ENCODE measurements at regions not wholly inside any gene's neighbourhood (a gene's known extent, or its start where the extent isn't known, plus 50 kb on each side); places are given as distances from the start of the nearest gene placed in this dataset.

GRCh38 chr12:128131955-128132354 lies 135.0 kb upstream of the TMEM132C start:
- Mint-ChIP-seq H3K27ac (no peak overlapping the region), H3K4me3 (no peak overlapping the region), H3K9me3 (peaks cover 77% of the 10 kb centered on the region), H3K4me1 (no peaks in the 10 kb centered on the region), H3K36me3 (ENCODE audit: low read depth) (peaks cover 52% of the 10 kb centered on the region), H3K27me3 (ENCODE audit: insufficient read depth, low read depth, poor library complexity) (peaks cover 1% of the 10 kb centered on the region)
- H3K36me3 ChIP-seq (ENCODE audit: insufficient read depth): no peaks in the 10 kb centered on the region; the same call in 1 of the 2 replicates
- no peaks in the 10 kb centered on the region for H3K9me2 ChIP-seq (ENCODE audit: insufficient read depth)
- H3K27me3 ChIP-seq (ENCODE audit: insufficient read depth): no peaks in the 10 kb centered on the region
- no peak overlapping the region for H3K4me3 ChIP-seq
- no peaks in the 10 kb centered on the region for H3F3A ChIP-seq (replicated peaks; ENCODE audit: low read depth)
- DNase-seq (ENCODE audit: low spot score): no peak
- no peak overlapping the region for H3K4me2 ChIP-seq
- H2AFZ ChIP-seq: no peak overlapping the region
- H3K27ac ChIP-seq (ENCODE audit: low read depth): no peak overlapping the region
- no peaks in the 10 kb centered on the region for H3K79me2 ChIP-seq (replicated peaks; ENCODE audit: insufficient read depth)
- H4K20me1 ChIP-seq (replicated peaks; ENCODE audit: insufficient read depth): no peaks in the 10 kb centered on the region
- H3K4me1 ChIP-seq (ENCODE audit: insufficient read depth): no peaks in the 10 kb centered on the region
- no peak for ATAC-seq
- TF ChIP-seq JUNB (IDR thresholded peaks at IDR 0.05; ENCODE audit: unreplicated experiment) (no peak), CTCF (conservative IDR thresholded peaks at IDR 0.05; ENCODE audit: low read depth in 2 of 2) (no peak)
- TF ChIP-seq, protein P1, sequence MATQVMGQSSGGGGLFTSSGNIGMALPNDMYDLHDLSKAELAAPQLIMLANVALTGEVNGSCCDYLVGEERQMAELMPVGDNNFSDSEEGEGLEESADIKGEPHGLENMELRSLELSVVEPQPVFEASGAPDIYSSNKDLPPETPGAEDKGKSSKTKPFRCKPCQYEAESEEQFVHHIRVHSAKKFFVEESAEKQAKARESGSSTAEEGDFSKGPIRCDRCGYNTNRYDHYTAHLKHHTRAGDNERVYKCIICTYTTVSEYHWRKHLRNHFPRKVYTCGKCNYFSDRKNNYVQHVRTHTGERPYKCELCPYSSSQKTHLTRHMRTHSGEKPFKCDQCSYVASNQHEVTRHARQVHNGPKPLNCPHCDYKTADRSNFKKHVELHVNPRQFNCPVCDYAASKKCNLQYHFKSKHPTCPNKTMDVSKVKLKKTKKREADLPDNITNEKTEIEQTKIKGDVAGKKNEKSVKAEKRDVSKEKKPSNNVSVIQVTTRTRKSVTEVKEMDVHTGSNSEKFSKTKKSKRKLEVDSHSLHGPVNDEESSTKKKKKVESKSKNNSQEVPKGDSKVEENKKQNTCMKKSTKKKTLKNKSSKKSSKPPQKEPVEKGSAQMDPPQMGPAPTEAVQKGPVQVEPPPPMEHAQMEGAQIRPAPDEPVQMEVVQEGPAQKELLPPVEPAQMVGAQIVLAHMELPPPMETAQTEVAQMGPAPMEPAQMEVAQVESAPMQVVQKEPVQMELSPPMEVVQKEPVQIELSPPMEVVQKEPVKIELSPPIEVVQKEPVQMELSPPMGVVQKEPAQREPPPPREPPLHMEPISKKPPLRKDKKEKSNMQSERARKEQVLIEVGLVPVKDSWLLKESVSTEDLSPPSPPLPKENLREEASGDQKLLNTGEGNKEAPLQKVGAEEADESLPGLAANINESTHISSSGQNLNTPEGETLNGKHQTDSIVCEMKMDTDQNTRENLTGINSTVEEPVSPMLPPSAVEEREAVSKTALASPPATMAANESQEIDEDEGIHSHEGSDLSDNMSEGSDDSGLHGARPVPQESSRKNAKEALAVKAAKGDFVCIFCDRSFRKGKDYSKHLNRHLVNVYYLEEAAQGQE (IDR thresholded peaks at IDR 0.05; ENCODE audit: unreplicated experiment): no peak
- TF ChIP-seq, protein P2, sequence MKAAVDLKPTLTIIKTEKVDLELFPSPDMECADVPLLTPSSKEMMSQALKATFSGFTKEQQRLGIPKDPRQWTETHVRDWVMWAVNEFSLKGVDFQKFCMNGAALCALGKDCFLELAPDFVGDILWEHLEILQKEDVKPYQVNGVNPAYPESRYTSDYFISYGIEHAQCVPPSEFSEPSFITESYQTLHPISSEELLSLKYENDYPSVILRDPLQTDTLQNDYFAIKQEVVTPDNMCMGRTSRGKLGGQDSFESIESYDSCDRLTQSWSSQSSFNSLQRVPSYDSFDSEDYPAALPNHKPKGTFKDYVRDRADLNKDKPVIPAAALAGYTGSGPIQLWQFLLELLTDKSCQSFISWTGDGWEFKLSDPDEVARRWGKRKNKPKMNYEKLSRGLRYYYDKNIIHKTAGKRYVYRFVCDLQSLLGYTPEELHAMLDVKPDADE (IDR thresholded peaks at IDR 0.05): no peak

DNA sequence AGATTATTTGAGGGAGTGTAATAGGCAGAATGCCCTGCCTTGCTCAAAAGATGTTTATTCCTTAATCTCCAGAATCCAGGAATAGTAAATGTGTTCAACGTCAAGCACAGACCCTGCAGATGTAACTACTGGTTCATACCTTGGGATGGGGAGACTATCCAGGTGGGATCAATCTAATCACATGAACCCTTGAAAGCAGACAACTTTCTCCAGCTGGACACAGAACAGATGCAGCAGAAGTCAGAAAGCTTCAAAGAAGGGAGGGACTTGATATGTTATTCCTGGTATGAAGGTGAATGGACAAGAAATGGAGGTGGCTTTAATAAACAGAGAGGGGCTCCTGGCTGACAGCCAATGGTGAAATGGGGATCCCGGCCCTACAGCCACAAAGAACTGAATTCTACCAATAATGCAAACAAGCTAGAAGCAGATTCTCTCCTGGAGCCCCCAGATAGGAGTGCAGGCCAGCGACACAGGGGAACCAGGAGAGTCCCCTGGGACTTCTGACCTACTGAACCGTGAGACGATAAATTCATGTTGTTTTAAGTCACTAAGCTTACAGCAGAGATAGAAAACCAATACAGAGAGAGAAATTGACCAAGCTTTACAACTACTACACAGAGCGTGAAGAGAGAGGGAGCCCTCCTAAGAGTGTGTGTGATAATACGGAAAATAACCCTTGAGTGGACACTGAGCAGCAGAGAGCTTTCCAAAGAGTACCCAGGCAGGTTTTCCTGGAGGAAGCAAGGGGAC lies 133.5 kb upstream of the TMEM132C start:
- Histone ChIP-seq H4K20me1 (replicated peaks; ENCODE audit: insufficient read depth) (no peaks in the 10 kb centered on the region), H3K4me3 (no peak overlapping the region), H3K79me2 (replicated peaks; ENCODE audit: insufficient read depth) (no peaks in the 10 kb centered on the region), H3K27ac (ENCODE audit: low read depth) (no peak overlapping the region), H3F3A (replicated peaks; ENCODE audit: low read depth) (no peaks in the 10 kb centered on the region), H3K36me3 (ENCODE audit: insufficient read depth) (no peaks in the 10 kb centered on the region; the same call in 1 of the 2 replicates), H3K27me3 (ENCODE audit: insufficient read depth) (no peaks in the 10 kb centered on the region), H2AFZ (no peak overlapping the region), H3K4me2 (no peak overlapping the region), H3K9me2 (ENCODE audit: insufficient read depth) (no peaks in the 10 kb centered on the region), H3K4me1 (ENCODE audit: insufficient read depth) (no peaks in the 10 kb centered on the region)
- peaks cover 59% of the 10 kb centered on the region for H3K36me3 Mint-ChIP-seq (ENCODE audit: low read depth)
- H3K27ac Mint-ChIP-seq: no peak overlapping the region
- peaks cover 1% of the 10 kb centered on the region for H3K27me3 Mint-ChIP-seq (ENCODE audit: insufficient read depth, low read depth, poor library complexity)
- DNase-seq (ENCODE audit: low spot score) (no peak), ATAC-seq (no peak)
- peaks cover 92% of the 10 kb centered on the region for H3K9me3 Mint-ChIP-seq
- H3K4me1 Mint-ChIP-seq: no peaks in the 10 kb centered on the region
- H3K4me3 Mint-ChIP-seq: no peak overlapping the region
- TF ChIP-seq ZNF462 (CRISPR knock-in tag; IDR thresholded peaks at IDR 0.05): no peak
- no peak for TF ChIP-seq ZNF331 (CRISPR knock-in tag; IDR thresholded peaks at IDR 0.05; ENCODE audit: low read depth)
- no peak for TF ChIP-seq EZH2 (IDR thresholded peaks at IDR 0.05; ENCODE audit: low read depth, unreplicated experiment)
